ENCODE measurements at regions not wholly inside any gene's neighbourhood (a gene's known extent, or its start where the extent isn't known, plus 50 kb on each side); places are given as distances from the start of the nearest gene placed in this dataset.
"Not testable (repeated sequence)": the region's sequence is repeated elsewhere in the genome, so short reads cannot be mapped to it uniquely, and the experiment has no call there.

DNA sequence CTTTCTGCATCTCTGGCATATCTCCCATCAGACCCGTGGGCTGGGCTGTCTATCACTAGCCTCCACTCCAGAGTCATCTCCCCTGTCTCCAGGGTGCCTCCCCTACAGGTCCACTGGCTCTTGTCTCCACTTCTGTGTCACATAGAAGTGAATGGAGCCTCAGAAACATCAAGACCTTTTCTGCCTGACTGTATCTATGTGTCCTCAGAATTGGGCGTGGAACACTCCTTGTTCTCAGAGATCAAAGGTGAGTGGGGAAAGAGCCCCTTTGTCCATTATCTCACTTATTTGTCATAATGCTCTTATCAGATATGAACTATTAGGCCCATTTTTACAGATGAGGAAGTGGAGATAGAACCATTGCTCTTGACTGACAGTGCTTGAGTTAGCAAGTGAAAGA lies 211.0 kb downstream of the CYRIA start:
- DNase-seq = no peak

DNA sequence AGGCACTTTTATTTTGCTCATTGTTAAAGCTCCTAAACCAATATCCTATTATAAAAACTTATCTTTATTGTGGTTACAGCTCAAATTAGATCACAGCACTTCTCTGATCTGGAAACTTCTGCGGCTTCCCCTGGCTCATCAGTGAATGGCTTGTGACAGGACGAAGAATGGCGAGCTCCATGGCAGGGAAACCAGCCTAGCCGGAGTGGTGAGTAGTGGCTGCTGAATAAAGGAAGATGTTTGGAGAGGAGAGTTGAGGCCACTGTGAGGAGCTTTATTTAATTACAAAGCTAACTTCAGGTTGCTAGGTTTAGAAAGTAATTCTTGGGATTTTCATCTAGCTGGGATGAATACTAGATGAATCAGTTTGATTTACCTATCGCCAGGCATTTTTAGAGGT lies 213.5 kb downstream of the CYRIA start:
- no peak for DNase-seq

DNA sequence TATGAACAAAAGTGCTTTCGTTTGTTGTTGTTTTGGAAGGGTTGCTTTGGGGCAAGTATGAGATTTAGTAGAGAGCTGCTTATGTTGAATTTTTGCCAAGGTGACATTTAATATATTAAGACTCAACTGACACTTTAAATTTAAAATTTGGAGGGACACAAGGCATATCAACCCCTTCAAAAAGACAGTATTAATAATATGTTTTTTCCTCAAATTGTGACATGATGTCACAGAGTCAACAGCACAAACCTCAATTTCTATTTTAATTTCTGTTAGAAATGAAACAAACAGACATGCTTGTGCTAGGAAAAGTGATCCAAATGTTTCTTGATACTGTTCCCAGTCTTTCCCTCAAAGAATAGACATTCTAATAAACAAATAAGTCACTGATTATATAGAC lies 218.9 kb downstream of the CYRIA start:
- no peak for DNase-seq

DNA sequence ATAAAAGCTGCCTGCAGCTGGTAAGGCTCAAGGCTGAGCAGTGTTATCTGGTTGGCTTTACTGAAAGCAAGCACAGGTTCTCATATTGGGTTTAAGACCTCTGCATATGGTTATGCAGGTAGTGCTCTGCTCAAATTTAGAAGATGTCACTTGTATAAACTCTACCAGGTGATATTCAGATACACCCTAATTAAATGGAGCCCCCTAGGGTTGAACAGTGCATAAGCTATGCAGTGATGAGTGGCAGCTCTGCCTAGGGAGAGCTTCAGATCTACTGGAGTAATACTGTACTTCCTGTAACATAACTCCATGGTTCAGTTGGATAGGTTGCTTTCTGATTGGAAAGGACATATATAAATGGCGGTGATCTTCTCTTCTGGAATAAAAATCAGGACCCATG lies 222.7 kb downstream of the CYRIA start:
- no peak for DNase-seq

DNA sequence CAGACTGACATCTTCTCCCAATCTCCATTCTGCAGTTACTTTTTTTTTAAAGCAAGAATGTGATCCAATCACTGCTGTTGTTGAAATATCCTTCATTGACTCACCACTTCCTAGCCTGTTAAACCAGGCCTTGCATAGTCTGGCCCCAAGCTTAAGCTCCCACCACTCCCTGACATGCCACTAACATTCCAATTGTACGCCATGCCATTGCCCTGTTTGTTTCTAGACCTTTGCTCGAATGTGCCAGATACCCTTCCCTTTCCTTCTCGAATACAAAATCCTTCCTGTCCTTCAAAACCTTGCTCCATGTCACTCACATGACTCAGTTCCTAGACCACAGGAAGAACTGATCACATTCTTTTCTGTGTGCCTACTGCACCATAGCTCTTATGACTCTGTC lies 224.2 kb downstream of the CYRIA start:
- no peak for DNase-seq

DNA sequence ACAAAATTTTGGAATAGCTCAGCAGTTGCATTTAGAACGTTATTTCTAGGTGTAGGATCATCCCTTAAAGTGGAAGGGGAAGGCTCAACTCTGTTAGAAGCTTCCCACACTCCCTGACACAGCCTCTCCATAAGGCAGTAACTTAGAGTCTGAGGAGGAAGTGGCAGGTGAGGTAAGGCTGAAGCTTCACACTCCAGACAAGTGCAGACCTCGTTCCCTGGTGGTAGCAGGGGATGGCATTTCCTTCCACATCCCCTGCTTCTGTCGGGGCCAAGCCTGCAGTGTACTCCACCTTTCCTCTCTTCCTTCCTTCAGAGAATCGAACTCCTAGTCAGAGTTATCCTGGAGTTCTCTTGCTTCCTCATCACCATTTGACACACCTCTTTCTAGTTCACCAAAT lies 224.7 kb downstream of the CYRIA start:
- no peak for DNase-seq

DNA sequence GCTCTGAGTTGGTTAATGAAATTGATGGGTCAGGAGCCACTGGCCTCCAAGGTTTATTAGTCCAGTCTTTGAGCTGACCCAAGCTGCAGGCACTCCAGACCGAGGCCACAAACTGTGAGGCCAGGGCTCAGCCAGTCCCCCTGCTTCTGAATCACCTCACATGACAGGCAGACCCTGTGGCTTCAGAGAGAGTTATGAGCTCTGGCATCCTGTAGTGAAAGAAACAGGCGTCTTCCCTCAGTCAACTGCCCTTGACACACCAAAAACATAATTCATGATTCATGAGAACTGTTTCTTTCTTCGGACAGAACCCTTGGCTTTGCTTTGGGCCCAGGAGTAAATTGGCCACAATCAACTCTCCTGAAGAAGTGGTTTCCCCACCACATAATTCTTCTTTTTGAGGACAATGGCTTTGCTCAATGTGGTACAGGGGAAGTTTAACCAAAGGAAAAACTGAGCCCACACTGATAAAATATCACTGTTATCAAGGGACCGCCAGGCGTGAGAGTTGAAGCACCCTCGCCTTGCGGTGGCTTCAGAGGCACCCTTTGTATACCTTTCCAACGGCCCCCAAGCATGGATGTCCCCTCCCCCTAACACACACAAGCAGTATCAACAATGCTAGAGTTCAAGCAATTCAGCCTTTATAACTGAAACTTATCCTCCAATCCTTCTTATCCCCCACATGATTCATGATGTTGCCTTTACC lies 226.9 kb downstream of the CYRIA start:
- DNase-seq = no peak

DNA sequence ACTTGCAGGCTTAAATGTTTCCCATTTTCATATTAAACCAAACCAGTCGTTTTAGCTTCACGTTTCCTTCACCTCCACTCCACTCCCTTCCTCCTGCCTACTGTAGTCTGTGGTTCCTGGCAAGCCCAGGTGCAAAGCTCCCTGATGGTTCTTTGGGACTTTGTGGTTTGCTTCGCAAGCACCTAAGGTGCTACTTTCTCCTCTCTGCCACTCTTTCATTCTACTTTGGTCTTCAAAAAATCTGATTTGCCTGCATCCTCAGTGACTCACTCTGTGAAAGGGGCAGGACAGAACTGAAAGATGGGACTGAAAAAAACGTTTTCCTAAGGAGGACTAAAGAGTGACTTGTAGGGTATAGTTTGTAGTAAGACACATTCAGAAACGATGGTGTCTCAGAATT lies 228.4 kb downstream of the CYRIA start:
- no peak for DNase-seq

DNA sequence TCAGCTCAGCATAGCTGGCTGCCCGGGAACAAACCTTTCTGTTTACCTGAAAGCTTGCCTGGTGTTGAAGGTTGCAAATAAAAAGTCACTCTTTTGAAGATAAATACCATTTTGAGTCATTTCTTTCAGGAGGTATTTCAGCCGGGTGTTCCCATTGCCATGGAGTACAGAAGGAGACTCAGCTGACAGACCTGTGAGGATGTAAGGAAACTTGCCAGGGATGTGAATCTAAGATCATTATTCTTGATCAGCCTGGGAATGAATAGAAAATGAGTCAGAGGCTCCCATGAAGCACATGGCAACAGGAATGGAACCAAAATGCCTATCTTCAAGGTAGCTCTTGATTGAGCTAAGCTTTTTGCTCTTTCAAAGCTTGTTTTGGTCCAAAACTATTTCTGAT lies 231.2 kb downstream of the CYRIA start:
- DNase-seq = no peak

DNA sequence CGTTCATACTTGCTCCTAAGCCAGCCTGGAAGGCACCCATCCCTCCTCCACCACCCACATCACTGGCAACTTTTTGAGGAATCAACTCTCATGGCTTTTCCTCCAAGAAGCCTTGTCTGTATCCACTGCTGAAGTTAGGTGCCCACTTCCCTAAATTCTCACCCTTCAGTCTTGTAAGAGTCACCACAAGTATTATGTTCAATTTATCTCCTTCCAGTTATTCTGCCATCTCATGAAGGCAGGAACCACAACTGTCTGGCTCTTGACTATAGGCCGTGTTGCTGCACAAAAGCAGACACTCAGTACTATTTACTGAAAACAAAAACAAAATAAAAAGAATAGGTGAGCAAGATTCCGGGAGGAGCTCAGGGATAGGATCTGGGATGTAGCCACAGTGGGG lies 234.8 kb downstream of the CYRIA start:
- DNase-seq = no peak

DNA sequence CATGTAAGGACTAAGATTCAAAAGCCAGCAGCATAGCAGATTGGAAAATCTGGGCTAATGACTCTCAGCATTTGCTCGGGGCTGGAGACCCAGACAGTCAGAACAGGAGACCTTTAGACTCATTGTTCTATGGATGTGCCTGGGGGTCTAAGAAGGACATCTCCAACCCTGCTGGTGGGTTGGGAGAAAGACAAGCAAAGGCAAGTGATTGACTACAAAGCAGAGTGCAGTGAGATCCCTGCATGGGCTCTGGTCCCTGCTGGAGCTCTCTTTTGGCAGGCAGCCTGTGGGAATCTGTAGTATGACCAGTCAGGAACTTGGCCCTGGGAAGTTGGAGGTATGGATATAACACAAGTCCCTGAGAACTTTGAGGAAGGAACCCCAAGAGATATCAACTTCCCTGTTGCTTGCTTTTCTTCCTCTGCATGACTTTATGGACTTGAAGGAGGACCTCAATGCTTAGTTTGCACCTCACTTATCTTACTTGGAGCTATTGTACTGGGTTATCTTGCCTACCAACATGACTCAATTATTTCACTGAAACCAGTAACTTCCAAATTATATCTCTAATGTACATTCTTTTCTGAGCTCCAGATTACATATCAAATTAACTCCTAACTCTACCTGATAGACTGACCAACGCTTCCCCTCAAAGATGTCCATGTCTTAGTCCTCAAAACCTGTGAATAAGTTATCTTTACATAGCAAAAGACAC lies 236.0 kb downstream of the CYRIA start:
- DNase-seq = no peak

DNA sequence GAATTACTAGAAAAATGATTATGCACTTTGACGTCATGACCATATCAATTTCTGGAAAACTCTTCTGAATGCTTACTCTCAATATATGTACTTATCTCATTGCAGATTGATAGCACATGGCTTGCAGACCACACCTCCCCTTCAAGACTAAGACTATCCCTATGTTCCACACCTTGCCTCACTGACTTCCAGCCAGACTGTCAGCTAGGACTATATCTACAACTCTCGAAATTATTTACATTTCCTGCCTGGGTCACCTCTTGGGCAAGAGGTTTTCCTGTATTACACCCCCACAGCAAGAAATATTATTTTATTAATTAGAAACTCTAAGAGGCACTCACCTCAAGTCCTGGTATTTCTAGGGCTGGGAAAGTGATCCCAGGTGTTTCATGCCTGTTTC lies 236.6 kb downstream of the CYRIA start:
- DNase-seq = no peak

DNA sequence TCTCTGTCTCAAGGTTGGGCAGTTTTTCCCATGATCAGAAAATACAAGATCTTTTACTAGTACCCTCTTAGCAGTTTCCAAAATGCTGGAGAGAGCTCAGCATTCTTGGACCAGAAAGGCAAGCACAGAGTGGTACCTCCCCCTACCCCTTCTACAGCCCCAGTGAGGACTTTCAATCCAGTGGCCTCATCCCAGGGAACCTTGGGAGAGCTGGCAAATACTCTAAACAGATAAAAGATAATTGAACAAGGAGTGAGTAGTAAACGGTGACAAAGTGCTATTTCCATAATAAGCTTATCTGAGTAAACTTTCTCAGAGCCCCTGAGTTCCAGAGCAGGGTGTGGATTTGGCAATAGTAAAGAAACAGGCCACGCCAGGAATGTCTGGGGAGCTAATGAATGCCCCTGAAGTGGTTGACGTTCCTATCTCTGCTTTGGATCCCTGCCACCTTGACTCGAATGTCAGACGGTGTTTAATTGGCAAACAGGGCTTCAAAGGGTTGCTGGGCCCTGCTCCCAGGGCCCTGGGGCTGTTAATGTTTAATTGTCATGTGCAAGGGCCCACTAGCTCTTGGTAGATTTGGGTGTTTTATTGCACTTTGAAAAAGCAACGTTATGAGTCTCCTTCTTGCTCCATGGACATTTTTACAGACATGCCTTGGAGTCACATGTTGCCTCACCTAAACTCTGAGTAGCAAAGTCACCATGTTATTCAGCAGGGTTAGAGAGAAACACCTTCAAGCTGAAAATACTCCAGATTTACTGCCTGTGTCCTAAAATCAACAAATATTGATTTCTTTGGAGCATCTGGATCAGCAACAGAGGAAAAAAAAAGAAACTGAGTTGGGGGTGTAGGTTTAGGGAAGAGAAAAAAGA lies 239.9 kb downstream of the CYRIA start:
- DNase-seq = peak; percentile 8

DNA sequence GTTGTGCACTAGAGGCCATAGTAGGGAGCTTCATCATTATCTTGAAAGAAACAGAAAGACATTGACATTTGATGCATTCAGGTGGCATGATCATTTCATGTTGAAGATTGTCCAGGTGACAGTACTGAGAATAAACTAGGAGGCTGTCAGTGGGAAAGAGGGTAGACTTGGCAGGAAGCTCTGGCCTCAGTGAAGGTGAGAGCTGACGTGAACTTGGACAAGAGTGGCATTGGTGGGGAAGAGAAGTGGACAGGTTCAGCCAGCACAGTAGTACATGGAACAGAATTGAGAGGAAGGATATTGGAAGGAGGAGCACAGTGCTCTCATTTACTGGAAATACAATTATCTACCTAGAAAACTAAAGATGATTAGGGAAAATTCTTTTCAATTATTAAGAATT lies 245.2 kb downstream of the CYRIA start:
- no peak for DNase-seq

DNA sequence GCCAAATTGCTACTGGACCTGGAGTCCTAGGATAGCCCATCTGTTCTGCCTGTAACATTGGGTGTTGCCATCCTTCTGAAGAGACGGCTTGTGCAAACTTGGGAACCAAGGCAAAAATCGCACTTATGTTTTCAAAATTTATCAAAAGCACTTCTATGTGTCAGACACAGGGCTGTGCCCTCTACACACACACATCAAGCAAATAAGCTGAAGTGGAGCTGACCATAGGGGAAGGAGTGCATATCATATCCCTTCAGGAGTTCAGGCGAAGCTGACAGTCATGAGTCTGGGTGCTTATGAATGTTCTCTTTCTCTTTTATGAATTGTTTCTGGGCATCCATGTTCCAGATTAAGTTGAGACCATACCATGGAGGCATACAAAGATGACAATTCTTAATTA lies 247.9 kb downstream of the CYRIA start:
- DNase-seq = no peak

DNA sequence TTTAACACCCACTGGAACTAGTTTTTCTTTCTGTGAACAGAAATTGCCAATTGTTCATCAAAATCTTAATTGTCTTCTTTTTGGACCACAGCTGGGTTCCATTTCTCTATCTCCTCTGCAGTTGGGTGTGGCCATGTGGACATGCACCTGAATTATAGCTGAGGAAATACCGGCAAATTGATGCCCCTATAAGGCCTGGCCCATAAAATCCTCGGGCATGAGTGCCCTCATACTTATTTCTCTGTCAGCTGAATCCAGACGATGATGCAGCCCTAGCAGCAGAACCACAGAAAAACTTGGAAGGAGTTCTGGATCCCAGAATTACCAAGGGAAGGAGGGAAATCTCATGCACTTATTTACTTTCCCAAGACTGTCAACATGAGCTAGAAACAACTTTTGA lies 249.0 kb downstream of the CYRIA start:
- no peak for DNase-seq

DNA sequence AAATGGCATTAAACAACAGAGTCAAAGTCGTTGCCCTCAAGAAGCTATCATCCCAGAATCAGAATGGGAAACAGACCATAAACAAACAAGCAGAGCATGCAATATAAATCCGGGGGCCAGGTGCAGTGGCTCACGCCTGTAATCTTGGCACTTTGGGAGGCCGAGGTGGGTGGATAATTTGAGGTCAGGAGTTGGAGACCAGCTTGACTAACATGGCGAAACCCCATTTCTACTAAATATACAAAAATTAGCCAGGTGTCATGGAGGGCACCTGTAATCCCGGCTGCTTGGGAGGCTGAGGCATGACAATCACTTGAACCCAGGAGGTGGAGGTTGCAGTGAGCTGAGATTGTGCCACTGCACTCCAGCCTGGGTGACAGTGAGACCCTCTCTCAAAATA lies 249.8 kb downstream of the CYRIA start:
- DNase-seq = not testable (repeated sequence)

DNA sequence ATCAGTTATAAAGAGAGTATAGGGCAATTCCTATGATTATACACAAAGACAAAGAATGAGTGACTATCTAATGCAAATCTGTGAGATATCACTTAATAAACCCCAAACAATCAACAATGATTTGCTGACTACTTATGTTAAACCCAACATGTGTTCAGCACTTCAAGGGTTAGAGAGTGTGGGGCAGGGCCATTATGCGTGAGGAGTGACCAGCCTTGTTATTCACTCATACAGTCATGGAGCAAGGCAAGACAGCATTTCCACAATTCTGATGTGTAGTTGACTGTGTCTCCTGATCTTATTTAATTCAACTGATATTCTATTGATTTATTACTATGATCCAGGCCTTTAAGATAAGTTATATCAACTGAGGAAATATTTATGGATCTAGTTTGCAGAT lies 251.7 kb downstream of the CYRIA start:
- DNase-seq = no peak

DNA sequence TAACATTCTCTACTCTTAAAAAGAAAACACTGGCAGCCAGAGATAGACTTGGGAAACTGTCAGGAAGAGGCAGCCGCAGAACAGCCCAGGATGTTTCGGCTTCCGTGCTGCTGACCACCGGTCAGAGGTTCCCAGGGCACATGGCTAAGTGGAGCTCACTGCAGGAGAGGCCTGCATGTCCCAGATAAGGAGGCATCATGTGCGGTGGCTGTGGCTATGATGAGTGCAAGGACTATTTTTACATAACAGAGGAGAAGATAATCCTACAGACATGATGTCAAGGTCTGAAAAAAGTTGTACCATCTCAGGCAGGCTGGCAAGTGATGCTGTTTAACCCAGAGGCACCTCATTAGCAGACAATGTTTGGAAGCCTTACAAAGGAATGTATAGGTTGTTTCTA lies 252.3 kb downstream of the CYRIA start:
- no peak for DNase-seq

DNA sequence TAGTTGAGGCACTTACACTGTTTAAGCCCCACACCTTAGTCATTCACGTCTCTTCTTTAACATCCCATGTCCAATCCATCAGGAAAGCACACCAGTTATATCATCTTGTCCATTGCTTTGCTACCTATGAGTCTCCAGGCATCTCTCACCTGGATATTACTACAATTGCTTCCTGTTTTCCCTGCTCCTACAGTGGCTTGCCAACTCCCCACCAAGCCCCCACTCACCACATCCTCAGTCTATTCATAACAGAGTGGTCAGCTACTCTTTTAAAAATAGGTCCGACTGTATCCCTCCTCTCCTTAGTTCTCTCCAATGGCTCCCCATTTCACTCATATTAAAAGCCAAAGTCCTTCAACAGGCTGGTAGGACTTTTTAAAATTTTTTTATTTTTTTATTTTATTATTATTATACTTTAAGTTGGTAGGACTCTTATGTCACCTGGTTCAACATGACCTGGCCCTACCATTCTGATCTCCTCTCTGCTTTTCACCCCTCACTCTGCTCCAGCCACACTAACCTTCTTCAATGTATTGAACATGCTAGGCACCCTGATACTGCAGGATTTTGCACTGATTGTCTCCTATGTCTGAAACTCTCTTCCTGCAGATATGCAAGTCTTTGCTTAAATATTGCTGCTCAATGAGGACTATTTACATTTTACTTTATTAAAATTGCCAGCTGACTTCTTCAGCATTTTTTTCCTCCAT lies 253.2 kb downstream of the CYRIA start:
- DNase-seq = no peak

DNA sequence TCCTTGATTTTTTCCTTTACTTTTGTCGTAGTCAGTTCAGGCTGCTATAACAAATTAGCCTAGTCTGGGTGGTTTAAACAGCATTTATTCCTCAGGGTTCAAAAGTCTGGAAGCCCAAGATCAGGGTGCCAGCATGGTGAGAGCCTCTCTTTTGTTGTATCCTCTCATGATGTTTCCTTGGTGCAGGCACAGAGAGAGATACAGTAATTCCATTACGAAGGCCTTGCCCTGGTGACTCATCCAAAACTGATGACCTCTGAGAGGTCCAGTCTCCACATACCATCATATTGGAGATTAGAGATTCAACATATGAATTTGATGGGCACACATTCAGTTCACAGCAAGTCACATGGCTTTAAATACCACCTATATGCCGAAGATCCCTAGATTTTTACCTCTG lies 253.8 kb downstream of the CYRIA start:
- no peak for DNase-seq

DNA sequence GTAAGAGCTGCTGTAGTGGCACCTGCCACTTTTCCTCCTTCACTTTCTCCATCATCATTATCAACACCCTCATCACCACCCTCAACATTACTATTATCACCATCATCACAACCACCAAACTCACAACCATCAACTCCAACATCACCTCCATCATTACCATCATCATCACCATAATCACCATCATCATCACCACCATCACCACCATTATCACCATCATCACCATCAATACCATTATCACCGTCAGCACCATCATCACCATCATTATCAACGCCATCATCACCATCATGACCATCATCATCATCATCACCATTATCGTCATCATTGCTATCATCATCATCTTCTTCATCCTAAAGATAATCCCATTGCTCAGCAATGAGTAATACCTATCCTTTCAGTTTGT lies 255.8 kb downstream of the CYRIA start:
- no peak for DNase-seq

DNA sequence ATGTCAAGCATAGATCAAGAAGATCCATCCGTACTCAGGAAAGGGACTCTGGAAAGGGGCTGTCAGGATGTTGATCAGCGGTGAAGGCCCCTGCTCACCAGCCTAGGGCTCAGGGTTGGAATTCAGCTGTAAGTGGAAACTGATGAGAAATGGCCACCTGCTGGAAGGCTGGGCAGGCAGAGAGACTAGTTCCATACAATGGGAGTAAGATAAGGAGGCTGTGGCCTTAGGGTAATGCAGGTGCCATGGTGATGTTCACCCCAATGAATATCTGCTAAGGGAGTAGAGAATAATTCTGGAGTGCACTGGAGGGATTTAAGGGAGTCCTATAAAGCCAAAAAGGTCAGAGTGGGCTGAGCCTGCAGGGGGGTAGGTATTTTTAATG lies 256.6 kb downstream of the CYRIA start:
- DNase-seq = no peak

All from NCI-H1105 (cell line).